Mesenchymal stem cell (in vitro differentiated cells and primary cell): ENCODE measurements at regions not wholly inside any gene's neighbourhood (a gene's known extent, or its start where the extent isn't known, plus 50 kb on each side); places are given as distances from the start of the nearest gene placed in this dataset.

ENCODE experiments used
- DNase-seq: peaks from one replicate; pipeline ENCODE4 v3.0.0-alpha.2; 2013
- H2AFZ ChIP-seq: one replicate; pipeline ENCODE4 v1.6.1; 2013; ENCODE audit warnings: low read depth, mild to moderate bottlenecking, control low read depth, inconsistent platforms, low read length, moderate library complexity
- H2AK5ac ChIP-seq: 2 replicates; pipeline ENCODE4 v1.6.1; 2013; ENCODE audit warnings: low read length, moderate library complexity, mild to moderate bottlenecking, inconsistent platforms; ENCODE audit not compliant: severe bottlenecking
- H2BK120ac ChIP-seq: one replicate; pipeline ENCODE4 v1.6.1; 2013; ENCODE audit warnings: low read depth, mild to moderate bottlenecking, inconsistent platforms, low read length, moderate library complexity
- H2BK12ac ChIP-seq, 2 experiments: one replicate each; pipeline ENCODE4 v1.6.1; 2013; ENCODE audit warnings: inconsistent platforms in 2 of 2, low read length in 2 of 2, mild to moderate bottlenecking in 2 of 2, moderate library complexity in 2 of 2, control low read depth in 1 of 2
- H2BK15ac ChIP-seq: one replicate; pipeline ENCODE4 v1.6.1; 2013; ENCODE audit warnings: mild to moderate bottlenecking, low read depth, inconsistent platforms; ENCODE audit not compliant: poor library complexity, severe bottlenecking
- H2BK5ac ChIP-seq: 2 replicates; pipeline ENCODE4 v1.6.1; 2013; ENCODE audit warnings: low read depth, mild to moderate bottlenecking, low read length, control low read depth, inconsistent platforms; ENCODE audit not compliant: poor library complexity, severe bottlenecking
- H3K14ac ChIP-seq, 2 experiments: one replicate each; pipeline ENCODE4 v1.6.1; 2013; ENCODE audit warnings: inconsistent platforms in 2 of 2, low read length in 2 of 2, control low read depth in 1 of 2, mild to moderate bottlenecking in 1 of 2, moderate library complexity in 1 of 2
- H3K18ac ChIP-seq, 2 experiments: one replicate each; pipeline ENCODE4 v1.6.1; 2013; ENCODE audit warnings: inconsistent platforms in 2 of 2, low read length in 2 of 2, control low read depth in 1 of 2, low read depth in 1 of 2, mild to moderate bottlenecking in 1 of 2
- H3K23ac ChIP-seq, 2 experiments: one replicate each; pipeline ENCODE4 v1.6.1; 2013; ENCODE audit warnings: inconsistent platforms in 2 of 2, low read length in 2 of 2, mild to moderate bottlenecking in 2 of 2, moderate library complexity in 2 of 2, control low read depth in 1 of 2
- H3K27ac ChIP-seq: 2 replicates; pipeline ENCODE4 v1.5.1; 2013; ENCODE audit warnings: mild to moderate bottlenecking, moderate library complexity, low read length, control low read depth, inconsistent platforms; ENCODE audit not compliant: poor library complexity, severe bottlenecking
- H3K27me3 ChIP-seq, 2 experiments: 2 replicates each; pipeline versions ENCODE4 v1.6.1 to v1.7.0; 2013; ENCODE audit warnings: low read length in 2 of 2, mild to moderate bottlenecking in 2 of 2, moderate library complexity in 2 of 2, control low read depth in 1 of 2, inconsistent platforms in 1 of 2; ENCODE audit not compliant: control insufficient read depth in 1 of 2, insufficient read depth in 1 of 2
- H3K36me3 ChIP-seq, 2 experiments: 2 replicates each; pipeline versions ENCODE4 v1.6.1 to v1.7.0; 2013; ENCODE audit warnings: low read length in 2 of 2, control low read depth in 1 of 2, inconsistent platforms in 1 of 2, low read depth in 1 of 2, mild to moderate bottlenecking in 1 of 2; ENCODE audit not compliant: insufficient read depth in 2 of 2, control insufficient read depth in 1 of 2
- H3K4ac ChIP-seq, 2 experiments: one replicate each; pipeline ENCODE4 v1.6.1; 2013; ENCODE audit warnings: inconsistent platforms in 2 of 2, low read length in 2 of 2, mild to moderate bottlenecking in 2 of 2, moderate library complexity in 2 of 2, control low read depth in 1 of 2, low read depth in 1 of 2
- H3K4me1 ChIP-seq: 2 replicates; pipeline ENCODE4 v1.6.1; 2013; ENCODE audit warnings: low read depth, low read length, control low read depth; ENCODE audit not compliant: control insufficient read depth, insufficient read depth
- H3K4me2 ChIP-seq: 2 replicates; pipeline ENCODE4 v1.6.1; 2013; ENCODE audit warnings: low read length, mild to moderate bottlenecking, inconsistent platforms; ENCODE audit not compliant: poor library complexity, severe bottlenecking
- H3K4me3 ChIP-seq, 2 experiments: 2 replicates each; pipeline versions ENCODE4 v1.5.1 to v1.7.0; 2013; ENCODE audit warnings: low read length in 2 of 2, mild to moderate bottlenecking in 2 of 2, control low read depth in 1 of 2, low read depth in 1 of 2; ENCODE audit not compliant: insufficient read depth in 1 of 2
- H3K79me1 ChIP-seq: replicated peaks from 2 replicates; pipeline ENCODE4 v1.6.1; 2013; ENCODE audit warnings: mild to moderate bottlenecking, control low read depth, low read length, inconsistent platforms; ENCODE audit not compliant: poor library complexity, severe bottlenecking
- H3K9ac ChIP-seq: 2 replicates; pipeline ENCODE4 v1.7.0; 2013; ENCODE audit warnings: mild to moderate bottlenecking, low read length, moderate library complexity
- H3K9me3 ChIP-seq: 2 replicates; pipeline ENCODE4 v1.7.0; 2013; ENCODE audit warnings: mild to moderate bottlenecking, low read length; ENCODE audit not compliant: control insufficient read depth
- H4K8ac ChIP-seq: one replicate; pipeline ENCODE4 v1.6.1; 2013; ENCODE audit warnings: inconsistent platforms, mild to moderate bottlenecking, low read length, moderate library complexity
- H4K91ac ChIP-seq: one replicate; pipeline ENCODE4 v1.6.1; 2013; ENCODE audit warnings: mild to moderate bottlenecking, low read length, inconsistent platforms
- WGBS: methylation state at CpG from one replicate; pipeline ENCODE4 v1.1.7; 2013; ENCODE audit warnings: mixed read lengths; 5-methylcytosine and 5-hydroxymethylcytosine counted together

DNA sequence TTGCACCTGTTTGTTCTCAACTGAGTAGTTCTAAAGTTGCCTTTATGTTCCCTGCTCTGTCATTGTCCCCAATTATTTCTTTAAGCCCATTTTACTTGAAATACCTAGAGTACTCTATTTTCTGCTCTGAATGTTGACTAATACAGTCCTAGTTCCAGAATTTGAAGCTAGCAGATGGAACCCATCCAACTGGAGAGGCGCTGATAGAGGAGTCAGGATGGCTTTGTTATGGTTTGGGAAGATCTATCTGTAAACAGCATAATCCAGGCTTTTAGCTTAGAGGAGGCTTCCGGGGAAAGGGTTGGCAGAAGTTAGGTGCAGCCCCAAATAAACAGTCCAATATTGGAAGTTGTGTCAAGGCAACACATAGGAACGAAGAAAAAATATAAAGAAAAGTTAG, 927.7 kb downstream of the TFAP2A start:
- Histone ChIP-seq H2AK5ac (no peak overlapping the region), H3K79me1 (no peaks in the 10 kb centered on the region), H3K4me1 (peaks cover 2% of the 10 kb centered on the region), H2BK12ac (peak overlapping the region; percentile 77 to 89), H3K27ac (no peak overlapping the region), H3K9ac (no peak overlapping the region), H3K4me2 (no peak overlapping the region), H3K36me3 (no peaks in the 10 kb centered on the region), H3K9me3 (no peaks in the 10 kb centered on the region), H4K91ac (no peak overlapping the region), H3K4me3 (no peak overlapping the region), H3K27me3 (no peaks in the 10 kb centered on the region), H2BK15ac (no peak overlapping the region), H3K14ac (no peak overlapping the region), H2BK5ac (no peak overlapping the region), H2BK120ac (no peak overlapping the region), H3K18ac (peak overlapping the region in 1 of 2 experiments; percentile 45), H3K23ac (no peak overlapping the region), H2AFZ (no peak overlapping the region), H4K8ac (no peak overlapping the region), H3K4ac (peak overlapping the region in 1 of 2 experiments; percentile 92)
- DNase-seq = peak; percentile 62
- 43% methylated on average over 2 of the region's 3 CpGs for WGBS

DNA sequence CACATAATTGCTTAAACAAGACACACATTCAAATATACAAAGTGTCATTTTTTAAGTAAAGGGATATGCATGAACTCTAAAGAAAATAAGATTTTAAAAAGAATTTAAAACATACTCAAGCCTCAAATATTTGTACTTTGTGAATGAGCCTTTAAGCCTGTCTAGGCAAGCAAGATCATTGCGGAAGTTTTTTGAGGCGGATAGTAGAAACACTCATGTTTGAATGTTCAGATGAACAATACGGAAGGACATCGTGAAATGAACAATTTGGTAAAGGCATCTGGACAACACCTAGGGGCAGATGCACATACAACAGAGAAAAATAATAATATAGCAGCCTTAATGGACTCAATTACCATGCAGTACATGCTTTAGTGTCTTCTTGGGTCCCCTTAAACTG, 928.9 kb downstream of the TFAP2A start:
- 93% methylated on average over 3 of the region's 4 CpGs for WGBS

DNA sequence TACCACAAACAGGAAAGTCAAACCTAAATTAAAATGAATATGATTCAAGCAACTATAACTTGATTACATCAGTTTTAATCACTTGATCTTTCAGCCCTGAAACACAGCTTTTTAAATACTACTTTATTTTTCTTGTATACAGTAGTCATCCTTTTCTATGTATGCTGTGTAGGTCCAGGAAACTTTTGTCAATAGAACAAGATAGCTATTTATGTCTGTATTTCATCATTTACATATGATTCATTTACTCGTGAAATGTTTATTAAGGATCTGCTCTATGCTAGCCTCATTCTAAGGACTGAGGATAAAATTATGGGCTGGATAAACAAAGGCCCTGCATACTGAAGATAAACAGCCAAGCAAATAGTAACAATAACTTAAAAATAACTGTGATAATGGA, 930.2 kb downstream of the TFAP2A start:
- H2BK12ac ChIP-seq = no peak overlapping the region
- no peak overlapping the region for H2BK120ac ChIP-seq
- no peak overlapping the region for H2AK5ac ChIP-seq
- H3K27me3 ChIP-seq = no peaks in the 10 kb centered on the region
- H2AFZ ChIP-seq = no peak overlapping the region
- H4K8ac ChIP-seq = no peak overlapping the region
- no peak overlapping the region for H3K23ac ChIP-seq
- no CpG with 5 or more reads among the region's 1 CpG for WGBS
- H4K91ac ChIP-seq = no peak overlapping the region
- no peak overlapping the region for H3K18ac ChIP-seq
- no peak overlapping the region for H3K4me2 ChIP-seq
- H2BK5ac ChIP-seq = no peak overlapping the region
- peak overlapping the region; percentile 35 for H3K9ac ChIP-seq
- no peak for DNase-seq
- no peaks in the 10 kb centered on the region for H3K9me3 ChIP-seq
- no peak overlapping the region for H3K14ac ChIP-seq
- H3K36me3 ChIP-seq = no peaks in the 10 kb centered on the region
- H3K4ac ChIP-seq = peak overlapping the region in 1 of 2 experiments; percentile 35
- no peaks in the 10 kb centered on the region for H3K79me1 ChIP-seq
- no peak overlapping the region for H2BK15ac ChIP-seq
- H3K4me3 ChIP-seq = no peak overlapping the region
- H3K27ac ChIP-seq = no peak overlapping the region
- peaks cover 2% of the 10 kb centered on the region for H3K4me1 ChIP-seq

More for the DNA sequence above, 928.9 kb downstream of the TFAP2A start:
- Histone ChIP-seq H2BK120ac (peak overlapping the region; percentile 8), H2BK12ac (no peak overlapping the region), H4K91ac (no peak overlapping the region), H2BK15ac (no peak overlapping the region), H3K4me2 (no peak overlapping the region), H2AFZ (no peak overlapping the region), H3K4me3 (no peak overlapping the region), H3K9me3 (no peaks in the 10 kb centered on the region), H3K14ac (no peak overlapping the region), H3K4me1 (peaks cover 2% of the 10 kb centered on the region), H3K79me1 (no peaks in the 10 kb centered on the region), H3K4ac (no peak overlapping the region), H3K36me3 (no peaks in the 10 kb centered on the region), H3K23ac (no peak overlapping the region), H2BK5ac (no peak overlapping the region), H3K27me3 (no peaks in the 10 kb centered on the region), H3K27ac (no peak overlapping the region), H3K18ac (no peak overlapping the region), H3K9ac (no peak overlapping the region), H4K8ac (no peak overlapping the region), H2AK5ac (no peak overlapping the region)
- no peak for DNase-seq

DNA sequence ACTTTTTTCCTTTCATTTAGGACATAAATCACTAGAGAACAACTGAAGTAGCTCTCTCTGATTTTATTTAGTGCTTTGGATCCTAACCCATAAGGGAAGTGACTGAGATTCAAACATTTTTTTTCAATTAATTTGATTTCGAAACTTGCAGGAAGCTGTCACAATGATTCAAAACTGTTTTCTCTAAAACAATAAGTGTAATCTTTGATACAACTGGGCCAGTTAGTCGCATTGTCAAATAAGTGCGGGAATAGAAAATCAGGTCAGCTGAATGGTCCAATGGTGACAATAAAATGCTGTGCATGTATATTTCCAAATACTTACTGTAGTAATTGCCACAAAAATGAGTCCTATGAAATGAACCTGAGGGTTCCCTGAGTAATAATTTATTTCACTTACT, 930.8 kb downstream of the TFAP2A start:
- Histone ChIP-seq H3K14ac (no peak overlapping the region), H2AK5ac (no peak overlapping the region), H2BK12ac (no peak overlapping the region), H3K23ac (no peak overlapping the region), H3K27me3 (no peaks in the 10 kb centered on the region), H3K27ac (no peak overlapping the region), H4K91ac (no peak overlapping the region), H3K18ac (no peak overlapping the region), H2BK120ac (no peak overlapping the region), H3K9me3 (no peaks in the 10 kb centered on the region), H2BK5ac (no peak overlapping the region), H3K4ac (no peak overlapping the region), H3K36me3 (no peaks in the 10 kb centered on the region), H3K4me1 (peaks cover 2% of the 10 kb centered on the region), H3K4me3 (no peak overlapping the region), H2BK15ac (no peak overlapping the region), H3K9ac (peak overlapping the region; percentile 35), H2AFZ (no peak overlapping the region), H3K4me2 (no peak overlapping the region), H4K8ac (no peak overlapping the region), H3K79me1 (no peaks in the 10 kb centered on the region)
- no peak for DNase-seq
- 100% methylated on average over 3 of the region's 3 CpGs for WGBS
